ENCODE measurements at regions not wholly inside any gene's neighbourhood (a gene's known extent, or its start where the extent isn't known, plus 50 kb on each side); places are given as distances from the start of the nearest gene placed in this dataset.
A peak's percentile ranks its signal among the peaks of the same experiment; 100 is the strongest.

DNA sequence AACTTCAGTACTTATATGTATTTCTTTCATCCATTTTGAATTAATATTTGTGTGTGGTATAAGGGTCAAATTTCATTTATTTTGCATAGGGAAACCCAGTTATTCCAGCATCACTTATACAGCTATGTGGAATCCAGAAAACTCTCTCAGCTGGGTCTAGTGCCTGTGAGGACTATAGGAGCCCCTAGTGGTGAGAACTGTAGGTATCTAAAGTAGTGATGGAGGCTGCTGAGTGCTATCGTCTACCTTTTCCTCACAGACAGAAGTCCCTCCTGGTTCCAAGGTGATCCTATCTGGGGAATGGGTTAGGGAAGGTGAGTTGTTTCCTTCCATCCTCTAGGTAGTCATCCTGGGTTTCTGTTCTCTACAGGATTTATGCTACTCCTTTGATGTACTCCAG lies 352.0 kb upstream of the C1orf87 start:
- H4K20me1 ChIP-seq (ENCODE audit: control insufficient read depth, insufficient read depth, low read depth, low read length): no peaks in the 10 kb centered on the region
- no peaks in the 10 kb centered on the region for H3K79me2 ChIP-seq (ENCODE audit: control insufficient read depth, low read length)
- no peaks in the 10 kb centered on the region for H3K27me3 ChIP-seq (ENCODE audit: control insufficient read depth, low read length)
- no peaks in the 10 kb centered on the region for H3K9me3 ChIP-seq (ENCODE audit: control insufficient read depth, insufficient read depth, low read length)
- H3K9me2 ChIP-seq (replicated peaks; ENCODE audit: control insufficient read depth, low read length): no peaks in the 10 kb centered on the region
- no peak overlapping the region for H3K4me2 ChIP-seq (ENCODE audit: low read length)
- H3F3A ChIP-seq (ENCODE audit: control insufficient read depth, insufficient read depth): no peaks in the 10 kb centered on the region
- no peaks in the 10 kb centered on the region for H3K36me3 ChIP-seq (ENCODE audit: control insufficient read depth, low read length)
- TF ChIP-seq EZH2phosphoT487 (IDR thresholded peaks at IDR 0.05; ENCODE audit: borderline replicate concordance, low read length): no peak
- TF ChIP-seq, protein P1, sequence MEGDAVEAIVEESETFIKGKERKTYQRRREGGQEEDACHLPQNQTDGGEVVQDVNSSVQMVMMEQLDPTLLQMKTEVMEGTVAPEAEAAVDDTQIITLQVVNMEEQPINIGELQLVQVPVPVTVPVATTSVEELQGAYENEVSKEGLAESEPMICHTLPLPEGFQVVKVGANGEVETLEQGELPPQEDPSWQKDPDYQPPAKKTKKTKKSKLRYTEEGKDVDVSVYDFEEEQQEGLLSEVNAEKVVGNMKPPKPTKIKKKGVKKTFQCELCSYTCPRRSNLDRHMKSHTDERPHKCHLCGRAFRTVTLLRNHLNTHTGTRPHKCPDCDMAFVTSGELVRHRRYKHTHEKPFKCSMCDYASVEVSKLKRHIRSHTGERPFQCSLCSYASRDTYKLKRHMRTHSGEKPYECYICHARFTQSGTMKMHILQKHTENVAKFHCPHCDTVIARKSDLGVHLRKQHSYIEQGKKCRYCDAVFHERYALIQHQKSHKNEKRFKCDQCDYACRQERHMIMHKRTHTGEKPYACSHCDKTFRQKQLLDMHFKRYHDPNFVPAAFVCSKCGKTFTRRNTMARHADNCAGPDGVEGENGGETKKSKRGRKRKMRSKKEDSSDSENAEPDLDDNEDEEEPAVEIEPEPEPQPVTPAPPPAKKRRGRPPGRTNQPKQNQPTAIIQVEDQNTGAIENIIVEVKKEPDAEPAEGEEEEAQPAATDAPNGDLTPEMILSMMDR (IDR thresholded peaks at IDR 0.05; ENCODE audit: low read depth, low read length, poor library complexity, severe bottlenecking): peak; percentile 48
- no peak overlapping the region for H3K27ac ChIP-seq (ENCODE audit: low read depth, low read length)
- H3K4me3 ChIP-seq (ENCODE audit: low read length): no peak overlapping the region
- no peaks in the 10 kb centered on the region for H3K4me1 ChIP-seq (ENCODE audit: control insufficient read depth, low read length)

DNA sequence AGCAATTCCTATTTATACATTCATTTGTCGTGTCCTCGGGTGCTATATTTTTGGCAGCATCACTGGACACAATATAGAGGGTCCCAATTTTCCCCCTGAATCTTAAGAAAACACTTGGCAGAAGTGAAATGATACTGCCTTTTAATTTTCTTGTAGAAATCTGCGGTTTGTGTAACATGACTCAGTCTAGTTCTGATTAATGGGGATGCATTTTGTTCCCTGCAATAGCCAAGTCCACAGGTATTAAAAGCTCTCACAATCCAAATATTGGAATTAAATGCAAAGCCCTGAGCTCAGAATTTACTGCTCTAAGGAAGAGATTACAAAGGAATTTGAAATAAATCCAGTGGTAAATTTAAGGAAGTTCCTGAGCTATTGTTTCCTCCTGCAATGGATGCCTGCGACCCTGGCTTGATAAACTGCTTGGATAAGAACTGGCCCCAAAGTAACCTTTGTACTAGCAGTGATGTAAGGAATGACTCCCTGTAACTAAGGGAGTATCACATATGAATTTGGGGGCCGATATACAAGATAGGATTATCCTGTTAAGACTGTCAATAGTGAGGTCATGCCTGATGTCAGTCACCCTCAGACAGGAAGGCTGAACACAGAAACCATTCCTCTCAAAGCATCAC lies 349.7 kb upstream of the C1orf87 start:
- no peaks in the 10 kb centered on the region for H3K4me1 ChIP-seq (ENCODE audit: control insufficient read depth, low read length)
- H3K4me2 ChIP-seq (ENCODE audit: low read length): no peak overlapping the region
- H3F3A ChIP-seq (ENCODE audit: control insufficient read depth, insufficient read depth): no peaks in the 10 kb centered on the region
- H4K20me1 ChIP-seq (ENCODE audit: control insufficient read depth, insufficient read depth, low read depth, low read length): no peaks in the 10 kb centered on the region
- H3K27ac ChIP-seq (ENCODE audit: low read depth, low read length): no peak overlapping the region
- H3K36me3 ChIP-seq (ENCODE audit: control insufficient read depth, low read length): no peaks in the 10 kb centered on the region
- H3K79me2 ChIP-seq (ENCODE audit: control insufficient read depth, low read length): no peaks in the 10 kb centered on the region
- H3K9me2 ChIP-seq (replicated peaks; ENCODE audit: control insufficient read depth, low read length): no peaks in the 10 kb centered on the region
- no peaks in the 10 kb centered on the region for H3K9me3 ChIP-seq (ENCODE audit: control insufficient read depth, insufficient read depth, low read length)
- no peak overlapping the region for H3K4me3 ChIP-seq (ENCODE audit: low read length)
- H3K27me3 ChIP-seq (ENCODE audit: control insufficient read depth, low read length): no peaks in the 10 kb centered on the region
- TF ChIP-seq, protein P1 (IDR thresholded peaks at IDR 0.05; ENCODE audit: low read depth, low read length, poor library complexity, severe bottlenecking): no peak
- TF ChIP-seq EZH2phosphoT487 (IDR thresholded peaks at IDR 0.05; ENCODE audit: borderline replicate concordance, low read length): no peak

DNA sequence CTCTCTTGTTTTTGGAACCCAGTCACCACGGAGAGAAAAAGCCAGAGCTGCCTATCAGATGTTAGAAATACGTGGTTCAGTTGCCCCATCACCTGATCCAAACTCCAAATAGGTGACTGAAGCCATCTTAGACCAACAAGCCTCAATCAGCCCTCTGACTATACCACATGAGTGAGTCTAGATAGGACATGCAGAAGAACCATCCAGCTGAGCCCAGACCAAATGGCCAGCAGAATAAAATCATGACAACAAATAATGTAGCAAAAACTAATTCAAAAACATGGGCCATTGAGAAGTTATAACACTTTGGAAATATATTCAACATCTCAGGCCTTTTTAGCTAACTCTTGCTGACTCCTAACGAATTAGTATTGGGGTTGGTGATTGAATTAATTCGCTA lies 348.4 kb upstream of the C1orf87 start:
- H3K4me1 ChIP-seq (ENCODE audit: control insufficient read depth, low read length): no peaks in the 10 kb centered on the region
- no peaks in the 10 kb centered on the region for H3K79me2 ChIP-seq (ENCODE audit: control insufficient read depth, low read length)
- H4K20me1 ChIP-seq (ENCODE audit: control insufficient read depth, insufficient read depth, low read depth, low read length): no peaks in the 10 kb centered on the region
- TF ChIP-seq, protein P1 (IDR thresholded peaks at IDR 0.05; ENCODE audit: low read depth, low read length, poor library complexity, severe bottlenecking): no peak
- no peak for TF ChIP-seq EZH2phosphoT487 (IDR thresholded peaks at IDR 0.05; ENCODE audit: borderline replicate concordance, low read length)
- no peaks in the 10 kb centered on the region for H3F3A ChIP-seq (ENCODE audit: control insufficient read depth, insufficient read depth)
- H3K9me3 ChIP-seq (ENCODE audit: control insufficient read depth, insufficient read depth, low read length): no peaks in the 10 kb centered on the region
- no peak overlapping the region for H3K27ac ChIP-seq (ENCODE audit: low read depth, low read length)
- no peak overlapping the region for H3K4me2 ChIP-seq (ENCODE audit: low read length)
- no peaks in the 10 kb centered on the region for H3K9me2 ChIP-seq (replicated peaks; ENCODE audit: control insufficient read depth, low read length)
- no peak overlapping the region for H3K4me3 ChIP-seq (ENCODE audit: low read length)
- no peaks in the 10 kb centered on the region for H3K27me3 ChIP-seq (ENCODE audit: control insufficient read depth, low read length)
- H3K36me3 ChIP-seq (ENCODE audit: control insufficient read depth, low read length): no peaks in the 10 kb centered on the region

All from DOHH2 (cell line).